Endothelial cell of umbilical vein (primary cell): ENCODE measurements at regions not wholly inside any gene's neighbourhood (a gene's known extent, or its start where the extent isn't known, plus 50 kb on each side); places are given as distances from the start of the nearest gene placed in this dataset.

Experiments
- BruUV-seq: library from RNA; stranded (reverse); fragments of 400-500 nt; replicated peaks from 2 replicates; lab custom pipeline; 2021; lab: Mats Ljungman, UMichigan
- CTCF ChIA-PET: fragments of 300-600, 350-600 bp; sonication (Branson Sonifier 250); formaldehyde crosslinking; loops from one replicate; lab custom pipeline; 2021; ENCODE audit warnings: antibody characterized with exemption, inconsistent platforms; lab: Charles Lee
- POLR2A ChIA-PET: fragments of 300-600, 350-600 bp; sonication (Branson Sonifier 250); formaldehyde crosslinking; loops from one replicate; lab custom pipeline; 2021; ENCODE audit warnings: antibody characterized with exemption, inconsistent platforms; lab: Charles Lee
- DNase-seq: peaks from one replicate; pipeline ENCODE4 v3.0.0-alpha.2; 2011; ENCODE audit warnings: low read depth, low spot score
- FAIRE-seq: peaks from 2 replicates; lab custom pipeline; 2011; peaks lifted over from hg19 to GRCh38; lab: Jason Lieb, UNC
- H2AFZ ChIP-seq: 2 replicates; pipeline ENCODE4 v1.6.0; 2012; ENCODE audit warnings: low read depth, low read length, control low read depth, inconsistent platforms
- H3K27ac ChIP-seq: 2 replicates; pipeline ENCODE4 v1.5.1; 2011; ENCODE audit warnings: low read depth, mild to moderate bottlenecking, control low read depth, low read length, moderate library complexity; ENCODE audit not compliant: insufficient read depth
- H3K27me3 ChIP-seq, 2 experiments: 2 replicates each; pipeline versions ENCODE4 v1.6.0 to v1.6.1; 2011; ENCODE audit warnings: low read length in 2 of 2, mixed read lengths in 1 of 2; ENCODE audit not compliant: control insufficient read depth in 2 of 2, insufficient read depth in 2 of 2
- H3K36me3 ChIP-seq, 2 experiments: 2 replicates in 1 of 2; 3 replicates in 1 of 2; pipeline ENCODE4 v1.5.1; 2011; ENCODE audit warnings: low read length in 2 of 2, mild to moderate bottlenecking in 1 of 2, moderate library complexity in 1 of 2; ENCODE audit not compliant: control insufficient read depth in 2 of 2, insufficient read depth in 2 of 2; ENCODE audit errors: extremely low read depth in 1 of 2
- H3K4me1 ChIP-seq: 3 replicates; pipeline ENCODE4 v1.5.1; 2011; ENCODE audit warnings: mild to moderate bottlenecking, low read length; ENCODE audit not compliant: control insufficient read depth, insufficient read depth; ENCODE audit errors: extremely low read depth
- H3K4me2 ChIP-seq: 2 replicates; pipeline ENCODE4 v1.6.1; 2011; ENCODE audit warnings: low read length, control low read depth, mixed read lengths; ENCODE audit not compliant: insufficient read depth
- H3K4me3 ChIP-seq, 3 experiments: fragments of 200-600 bp in 1 of 3; sonication (generic), shearing (Covaris generic) in 1 of 3; replicated peaks in 1 of 3; 2 replicates each; pipeline ENCODE4 v1.5.1; 2011 to 2016; ENCODE audit warnings: control low read depth in 3 of 3, low read length in 3 of 3, mild to moderate bottlenecking in 2 of 3, inconsistent platforms in 1 of 3, low read depth in 1 of 3, moderate library complexity in 1 of 3; ENCODE audit not compliant: insufficient read depth in 1 of 3
- H3K79me2 ChIP-seq: 2 replicates; pipeline ENCODE4 v1.6.0; 2012; ENCODE audit warnings: low read length, inconsistent platforms; ENCODE audit not compliant: control insufficient read depth, insufficient read depth
- H3K9ac ChIP-seq: replicated peaks from 2 replicates; pipeline ENCODE3; 2011; ENCODE audit warnings: low read length, control low read depth; ENCODE audit not compliant: insufficient read depth; ENCODE audit errors: extremely low read depth
- H3K9me1 ChIP-seq: replicated peaks from 3 replicates; pipeline ENCODE4 v1.6.0; 2011; ENCODE audit warnings: mild to moderate bottlenecking, low read length; ENCODE audit not compliant: control insufficient read depth, insufficient read depth; ENCODE audit errors: extremely low read depth
- H3K9me3 ChIP-seq: replicated peaks from 2 replicates; pipeline ENCODE4 v1.5.1; 2012; ENCODE audit warnings: low read length, inconsistent platforms; ENCODE audit not compliant: control insufficient read depth, insufficient read depth
- H4K20me1 ChIP-seq: replicated peaks from 2 replicates; pipeline ENCODE3; 2011; ENCODE audit warnings: mild to moderate bottlenecking, low read length; ENCODE audit not compliant: control insufficient read depth, insufficient read depth; ENCODE audit errors: extremely low read depth
- EZH2 ChIP-seq: IDR thresholded peaks from 2 replicates; pipeline ENCODE4 v1.6.1; 2012; ENCODE audit warnings: borderline replicate concordance, low read depth, mild to moderate bottlenecking, moderate library complexity, low read length, inconsistent platforms; ENCODE audit not compliant: severe bottlenecking
- FOS ChIP-seq: IDR thresholded peaks from 2 replicates; pipeline ENCODE4 v1.6.1; 2011; ENCODE audit warnings: mild to moderate bottlenecking, low read length, moderate library complexity, borderline replicate concordance; ENCODE audit not compliant: insufficient read depth
- GATA2 ChIP-seq: IDR thresholded peaks from 2 replicates; pipeline ENCODE4 v1.7.0; 2011; ENCODE audit warnings: low read depth, mild to moderate bottlenecking, moderate library complexity, mixed read lengths, low read length; ENCODE audit not compliant: insufficient read length, insufficient read depth
- JUN ChIP-seq: IDR thresholded peaks from 2 replicates; pipeline ENCODE4 v1.6.1; 2011; ENCODE audit warnings: borderline replicate concordance, low read depth; ENCODE audit not compliant: insufficient read length, insufficient read depth
- MYC ChIP-seq: IDR thresholded peaks from one replicate; pipeline ENCODE4 v1.6.1; 2011; ENCODE audit warnings: mild to moderate bottlenecking, low read depth, low read length
- POLR2A ChIP-seq: IDR thresholded peaks from 2 replicates; pipeline ENCODE4 v1.6.1; 2012; ENCODE audit warnings: low read depth, mild to moderate bottlenecking, control low read depth, low read length
- POLR2AphosphoS5 ChIP-seq: IDR thresholded peaks from 2 replicates; pipeline ENCODE4 v1.6.1; 2012; ENCODE audit warnings: low read depth, mild to moderate bottlenecking, control low read depth, low read length, moderate library complexity; ENCODE audit not compliant: insufficient read depth
- dilution Hi-C: fragments of 300-500 bp; cut with MboI; formaldehyde crosslinking; loops from one replicate; pipeline ENCODE4 v1.15.0; 2019; ENCODE audit warnings: low sequenced_read_pairs; ENCODE audit not compliant: extremely low pct_ligation_motif_present
- intact Hi-C: fragments of 100-400 bp; cut with micrococcal nuclease; formaldehyde crosslinking; loops from one replicate; pipeline ENCODE4 v1.10.0; 2022
- TF ChIP-seq, protein P1 (sequence below), 2 donors: IDR thresholded peaks; 1 replicate in 1 of 2; 2 replicates in 1 of 2; pipeline ENCODE4 v1.5.1; 2011; ENCODE audit warnings: low read length in 2 of 2, mild to moderate bottlenecking in 2 of 2, moderate library complexity in 2 of 2, control low read depth in 1 of 2, inconsistent platforms in 1 of 2, low read depth in 1 of 2; ENCODE audit not compliant: insufficient read depth in 1 of 2; ENCODE audit errors: extremely low read depth in 1 of 2
- TF ChIP-seq, protein P2 (sequence below): IDR thresholded peaks from 2 replicates; pipeline ENCODE4 v1.6.1; 2011; ENCODE audit not compliant: insufficient read depth, insufficient read length

DNA sequence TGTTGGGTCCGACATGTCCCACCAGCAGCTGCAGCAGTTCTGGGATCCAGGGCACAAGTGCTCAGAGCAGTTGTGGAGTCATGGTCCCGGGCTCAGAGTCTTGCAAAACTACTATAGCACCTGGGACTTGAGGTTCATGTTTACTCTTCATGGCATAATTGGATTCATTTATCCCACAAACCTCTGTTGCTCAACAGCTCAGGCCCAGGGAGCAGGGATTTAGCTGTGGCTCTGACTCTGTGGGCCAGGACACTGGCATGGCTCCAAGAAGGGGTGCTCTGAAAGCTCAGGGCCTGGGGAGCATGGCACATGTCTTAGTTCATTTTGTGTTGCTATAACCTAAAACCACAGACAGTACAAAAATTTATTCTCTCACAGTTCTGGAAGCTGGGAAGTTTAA lies 626.7 kb upstream of the ADGRL2 start:
- FAIRE-seq (no peak), DNase-seq (no peak)
- Histone ChIP-seq H3K9me1 (no peaks in the 10 kb centered on the region), H3K9me3 (no peaks in the 10 kb centered on the region), H3K36me3 (no peaks in the 10 kb centered on the region), H3K79me2 (no peaks in the 10 kb centered on the region), H3K27ac (no peak overlapping the region), H3K27me3 (no peaks in the 10 kb centered on the region), H4K20me1 (no peaks in the 10 kb centered on the region), H3K4me2 (no peak overlapping the region), H3K4me3 (no peak overlapping the region), H3K4me1 (peaks cover 2% of the 10 kb centered on the region), H3K9ac (no peak overlapping the region), H2AFZ (no peak overlapping the region)
- ChIA-PET CTCF (no interaction called here), POLR2A (no interaction called here)
- TF ChIP-seq, protein P1, sequence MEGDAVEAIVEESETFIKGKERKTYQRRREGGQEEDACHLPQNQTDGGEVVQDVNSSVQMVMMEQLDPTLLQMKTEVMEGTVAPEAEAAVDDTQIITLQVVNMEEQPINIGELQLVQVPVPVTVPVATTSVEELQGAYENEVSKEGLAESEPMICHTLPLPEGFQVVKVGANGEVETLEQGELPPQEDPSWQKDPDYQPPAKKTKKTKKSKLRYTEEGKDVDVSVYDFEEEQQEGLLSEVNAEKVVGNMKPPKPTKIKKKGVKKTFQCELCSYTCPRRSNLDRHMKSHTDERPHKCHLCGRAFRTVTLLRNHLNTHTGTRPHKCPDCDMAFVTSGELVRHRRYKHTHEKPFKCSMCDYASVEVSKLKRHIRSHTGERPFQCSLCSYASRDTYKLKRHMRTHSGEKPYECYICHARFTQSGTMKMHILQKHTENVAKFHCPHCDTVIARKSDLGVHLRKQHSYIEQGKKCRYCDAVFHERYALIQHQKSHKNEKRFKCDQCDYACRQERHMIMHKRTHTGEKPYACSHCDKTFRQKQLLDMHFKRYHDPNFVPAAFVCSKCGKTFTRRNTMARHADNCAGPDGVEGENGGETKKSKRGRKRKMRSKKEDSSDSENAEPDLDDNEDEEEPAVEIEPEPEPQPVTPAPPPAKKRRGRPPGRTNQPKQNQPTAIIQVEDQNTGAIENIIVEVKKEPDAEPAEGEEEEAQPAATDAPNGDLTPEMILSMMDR (IDR thresholded peaks at IDR 0.05; ENCODE audit: extremely low read depth in 1 of 2, insufficient read depth in 1 of 2, low read depth in 1 of 2, low read length in 2 of 2) = no peak
- no peak for TF ChIP-seq EZH2
- TF ChIP-seq JUN = no peak
- TF ChIP-seq, protein P2, sequence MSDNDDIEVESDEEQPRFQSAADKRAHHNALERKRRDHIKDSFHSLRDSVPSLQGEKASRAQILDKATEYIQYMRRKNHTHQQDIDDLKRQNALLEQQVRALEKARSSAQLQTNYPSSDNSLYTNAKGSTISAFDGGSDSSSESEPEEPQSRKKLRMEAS = no peak
- no TSS peak for BruUV-seq
- intact Hi-C loops = no loop called here
- dilution Hi-C loops = no loop called here

GRCh38 chr1:81172483-81172882 lies 628.3 kb upstream of the ADGRL2 start:
- intact Hi-C loops (no loop called here), dilution Hi-C loops (no loop called here)
- CTCF ChIA-PET = no interaction called here
- no peaks in the 10 kb centered on the region for H3K9me3 ChIP-seq
- no peaks in the 10 kb centered on the region for H4K20me1 ChIP-seq
- H3K4me2 ChIP-seq = no peak overlapping the region
- POLR2A ChIA-PET = no interaction called here
- no peaks in the 10 kb centered on the region for H3K27me3 ChIP-seq
- no TSS peak for BruUV-seq
- no peak overlapping the region for H3K4me3 ChIP-seq
- H3K4me1 ChIP-seq = no peaks in the 10 kb centered on the region
- H2AFZ ChIP-seq = no peak overlapping the region
- no peaks in the 10 kb centered on the region for H3K36me3 ChIP-seq
- no peaks in the 10 kb centered on the region for H3K9me1 ChIP-seq
- no peak overlapping the region for H3K9ac ChIP-seq
- no peak for DNase-seq
- no peak for TF ChIP-seq GATA2
- no peak for TF ChIP-seq POLR2A
- no peak for TF ChIP-seq MYC
- TF ChIP-seq, protein P1 (IDR thresholded peaks at IDR 0.05; ENCODE audit: extremely low read depth in 1 of 2, insufficient read depth in 1 of 2, low read depth in 1 of 2, low read length in 2 of 2) = no peak
- TF ChIP-seq JUN = no peak
- no peak for TF ChIP-seq POLR2AphosphoS5
- no peak for TF ChIP-seq FOS
- TF ChIP-seq EZH2 = no peak
- TF ChIP-seq, protein P2 = no peak
- no peak overlapping the region for H3K27ac ChIP-seq
- H3K79me2 ChIP-seq = no peaks in the 10 kb centered on the region
- FAIRE-seq = no peak
